WTC11 (cell line): ENCODE measurements at regions not wholly inside any gene's neighbourhood (a gene's known extent, or its start where the extent isn't known, plus 50 kb on each side); places are given as distances from the start of the nearest gene placed in this dataset.

Source experiments
- ATAC-seq: fragments of 200-7000 bp; cut with Tn5 transposase; 2 replicates; pipeline ENCODE4 v1.10.0; 2021; ENCODE audit warnings: mild to moderate bottlenecking, moderate library complexity
- CTCF ChIA-PET: fragments of 300-600 bp; sonication (Branson Sonifier 250); formaldehyde crosslinking; loops from one replicate; lab custom pipeline; 2021; ENCODE audit warnings: antibody characterized with exemption; lab: Charles Lee
- POLR2A ChIA-PET: fragments of 350-600 bp; sonication (Branson Sonifier 250); formaldehyde crosslinking; loops from one replicate; lab custom pipeline; 2021; ENCODE audit warnings: antibody characterized with exemption; lab: Charles Lee
- DNase-seq: peaks from one replicate; pipeline ENCODE4 v3.0.0; 2021; ENCODE audit warnings: low spot score
- H3K27ac Mint-ChIP-seq: 2 replicates; pipeline ENCODE4 v1.8.0; 2021; ENCODE audit warnings: mixed read lengths
- H3K27me3 Mint-ChIP-seq: 2 replicates; pipeline ENCODE4 v1.8.0; 2021; ENCODE audit warnings: low read depth, mild to moderate bottlenecking, moderate library complexity, mixed read lengths
- H3K36me3 Mint-ChIP-seq: 2 replicates; pipeline ENCODE4 v1.8.0; 2021; ENCODE audit warnings: mixed read lengths
- H3K4me1 Mint-ChIP-seq: 2 replicates; pipeline ENCODE4 v1.8.0; 2022; ENCODE audit warnings: mixed read lengths
- H3K4me3 Mint-ChIP-seq: 2 replicates; pipeline ENCODE4 v1.8.0; 2021; ENCODE audit warnings: mild to moderate bottlenecking, moderate library complexity, mixed read lengths
- H3K9me3 Mint-ChIP-seq: 2 replicates; pipeline ENCODE4 v1.8.0; 2021; ENCODE audit warnings: mixed read lengths
- AR ChIP-seq: fragments of 250-450 bp; sonication (Bioruptor Pico); IDR thresholded peaks from 2 replicates; pipeline ENCODE4 v1.9.0; 2021; ENCODE audit warnings: mild to moderate bottlenecking
- CREB1 ChIP-seq: sonication (generic); formaldehyde crosslinking; IDR thresholded peaks from 2 replicates; pipeline ENCODE4 v1.8.0; 2023; ENCODE audit warnings: mild to moderate bottlenecking, missing genetic modification reagents
- E2F4 ChIP-seq: sonication (generic); formaldehyde crosslinking; IDR thresholded peaks from 2 replicates; pipeline ENCODE4 v1.8.1; 2022; ENCODE audit warnings: low read depth, mild to moderate bottlenecking, moderate library complexity, missing genetic modification reagents, borderline replicate concordance
- ETV6 ChIP-seq: sonication (generic); formaldehyde crosslinking; IDR thresholded peaks from 2 replicates; pipeline ENCODE4 v1.8.1; 2022; ENCODE audit warnings: mild to moderate bottlenecking, missing genetic modification reagents
- IRF1 ChIP-seq: sonication (generic); formaldehyde crosslinking; IDR thresholded peaks from 2 replicates; pipeline ENCODE4 v1.8.0; 2023; ENCODE audit warnings: missing genetic modification reagents
- IRF2 ChIP-seq: sonication (generic); formaldehyde crosslinking; IDR thresholded peaks from 2 replicates; pipeline ENCODE4 v1.8.0; 2022; ENCODE audit warnings: low read depth, missing genetic modification reagents, borderline replicate concordance
- JAZF1 ChIP-seq: fragments of 250-450 bp; sonication (Bioruptor Pico); IDR thresholded peaks from 2 replicates; pipeline ENCODE4 v1.9.0; 2021; ENCODE audit warnings: moderate library complexity, mild to moderate bottlenecking, inconsistent platforms
- MLX ChIP-seq: sonication (generic); formaldehyde crosslinking; IDR thresholded peaks from 2 replicates; pipeline ENCODE4 v1.8.1; 2023; ENCODE audit warnings: mild to moderate bottlenecking, missing genetic modification reagents, moderate library complexity
- NR2C2 ChIP-seq: sonication (generic); formaldehyde crosslinking; IDR thresholded peaks from 2 replicates; pipeline ENCODE4 v1.8.0; 2022; ENCODE audit warnings: mild to moderate bottlenecking, missing genetic modification reagents
- TEAD4 ChIP-seq: sonication (generic); formaldehyde crosslinking; IDR thresholded peaks from 2 replicates; pipeline ENCODE4 v1.8.0; 2022; ENCODE audit warnings: mild to moderate bottlenecking, missing genetic modification reagents
- ZNF219 ChIP-seq: sonication (generic); formaldehyde crosslinking; IDR thresholded peaks from 2 replicates; pipeline ENCODE4 v1.8.0; 2023; ENCODE audit warnings: missing genetic modification reagents, mild to moderate bottlenecking, borderline replicate concordance
- ZNF232 ChIP-seq: sonication (generic); formaldehyde crosslinking; IDR thresholded peaks from 2 replicates; pipeline ENCODE4 v1.8.0; 2022; ENCODE audit warnings: mild to moderate bottlenecking, missing genetic modification reagents
- ZNF423 ChIP-seq: fragments of 250-450 bp; sonication (Bioruptor Pico); IDR thresholded peaks from 2 replicates; pipeline ENCODE4 v2.1.2; 2022; ENCODE audit warnings: mild to moderate bottlenecking, moderate library complexity
- TF ChIP-seq, protein P1 (sequence below): sonication (generic); formaldehyde crosslinking; IDR thresholded peaks from 2 replicates; pipeline ENCODE4 v1.8.1; 2022; ENCODE audit warnings: low read depth, missing genetic modification reagents, borderline replicate concordance
- TF ChIP-seq, protein P2 (sequence below): sonication (generic); formaldehyde crosslinking; IDR thresholded peaks from 2 replicates; pipeline ENCODE4 v1.8.0; 2022; ENCODE audit warnings: missing genetic modification reagents

GRCh38 chr2:164151522-164151921 lies 415.7 kb upstream of the FIGN start (continued):
- TF ChIP-seq, protein P1, sequence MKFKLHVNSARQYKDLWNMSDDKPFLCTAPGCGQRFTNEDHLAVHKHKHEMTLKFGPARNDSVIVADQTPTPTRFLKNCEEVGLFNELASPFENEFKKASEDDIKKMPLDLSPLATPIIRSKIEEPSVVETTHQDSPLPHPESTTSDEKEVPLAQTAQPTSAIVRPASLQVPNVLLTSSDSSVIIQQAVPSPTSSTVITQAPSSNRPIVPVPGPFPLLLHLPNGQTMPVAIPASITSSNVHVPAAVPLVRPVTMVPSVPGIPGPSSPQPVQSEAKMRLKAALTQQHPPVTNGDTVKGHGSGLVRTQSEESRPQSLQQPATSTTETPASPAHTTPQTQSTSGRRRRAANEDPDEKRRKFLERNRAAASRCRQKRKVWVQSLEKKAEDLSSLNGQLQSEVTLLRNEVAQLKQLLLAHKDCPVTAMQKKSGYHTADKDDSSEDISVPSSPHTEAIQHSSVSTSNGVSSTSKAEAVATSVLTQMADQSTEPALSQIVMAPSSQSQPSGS = no peak
- TF ChIP-seq, all 79 proteins: peak for 0

GRCh38 chr2:164150604-164151003 lies 414.8 kb upstream of the FIGN start:
- Mint-ChIP-seq H3K4me3 (no peak overlapping the region), H3K27ac (no peak overlapping the region), H3K36me3 (no peaks in the 10 kb centered on the region), H3K9me3 (no peaks in the 10 kb centered on the region), H3K4me1 (no peaks in the 10 kb centered on the region), H3K27me3 (no peaks in the 10 kb centered on the region)
- CTCF ChIA-PET = no interaction called here
- ATAC-seq = no peak
- no peak for DNase-seq
- TF ChIP-seq ETV6 (CRISPR knock-in tag) = no peak
- TF ChIP-seq CREB1 (CRISPR knock-in tag) = no peak
- TF ChIP-seq ZNF219 (CRISPR knock-in tag) = no peak
- no peak for TF ChIP-seq TEAD4 (CRISPR knock-in tag)
- TF ChIP-seq AR (CRISPR knock-in tag) = no peak
- TF ChIP-seq ZNF232 (CRISPR knock-in tag) = no peak
- TF ChIP-seq IRF1 (CRISPR knock-in tag) = no peak
- TF ChIP-seq IRF2 (CRISPR knock-in tag) = no peak
- TF ChIP-seq, protein P2, sequence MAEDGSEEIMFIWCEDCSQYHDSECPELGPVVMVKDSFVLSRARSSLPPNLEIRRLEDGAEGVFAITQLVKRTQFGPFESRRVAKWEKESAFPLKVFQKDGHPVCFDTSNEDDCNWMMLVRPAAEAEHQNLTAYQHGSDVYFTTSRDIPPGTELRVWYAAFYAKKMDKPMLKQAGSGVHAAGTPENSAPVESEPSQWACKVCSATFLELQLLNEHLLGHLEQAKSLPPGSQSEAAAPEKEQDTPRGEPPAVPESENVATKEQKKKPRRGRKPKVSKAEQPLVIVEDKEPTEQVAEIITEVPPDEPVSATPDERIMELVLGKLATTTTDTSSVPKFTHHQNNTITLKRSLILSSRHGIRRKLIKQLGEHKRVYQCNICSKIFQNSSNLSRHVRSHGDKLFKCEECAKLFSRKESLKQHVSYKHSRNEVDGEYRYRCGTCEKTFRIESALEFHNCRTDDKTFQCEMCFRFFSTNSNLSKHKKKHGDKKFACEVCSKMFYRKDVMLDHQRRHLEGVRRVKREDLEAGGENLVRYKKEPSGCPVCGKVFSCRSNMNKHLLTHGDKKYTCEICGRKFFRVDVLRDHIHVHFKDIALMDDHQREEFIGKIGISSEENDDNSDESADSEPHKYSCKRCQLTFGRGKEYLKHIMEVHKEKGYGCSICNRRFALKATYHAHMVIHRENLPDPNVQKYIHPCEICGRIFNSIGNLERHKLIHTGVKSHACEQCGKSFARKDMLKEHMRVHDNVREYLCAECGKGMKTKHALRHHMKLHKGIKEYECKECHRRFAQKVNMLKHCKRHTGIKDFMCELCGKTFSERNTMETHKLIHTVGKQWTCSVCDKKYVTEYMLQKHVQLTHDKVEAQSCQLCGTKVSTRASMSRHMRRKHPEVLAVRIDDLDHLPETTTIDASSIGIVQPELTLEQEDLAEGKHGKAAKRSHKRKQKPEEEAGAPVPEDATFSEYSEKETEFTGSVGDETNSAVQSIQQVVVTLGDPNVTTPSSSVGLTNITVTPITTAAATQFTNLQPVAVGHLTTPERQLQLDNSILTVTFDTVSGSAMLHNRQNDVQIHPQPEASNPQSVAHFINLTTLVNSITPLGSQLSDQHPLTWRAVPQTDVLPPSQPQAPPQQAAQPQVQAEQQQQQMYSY = no peak
- TF ChIP-seq ZNF423 (CRISPR knock-in tag) = no peak
- no peak for TF ChIP-seq NR2C2 (CRISPR knock-in tag)
- no peak for TF ChIP-seq MLX (CRISPR knock-in tag)
- TF ChIP-seq JAZF1 (CRISPR knock-in tag) = no peak
- TF ChIP-seq E2F4 (CRISPR knock-in tag) = no peak
- POLR2A ChIA-PET = no interaction called here
